NT2/D1 (cell line): ENCODE measurements at regions not wholly inside any gene's neighbourhood (a gene's known extent, or its start where the extent isn't known, plus 50 kb on each side); places are given as distances from the start of the nearest gene placed in this dataset.

Experiments used
- SUZ12 ChIP-seq: IDR thresholded peaks from 2 replicates; pipeline ENCODE4 v1.6.1; 2011; ENCODE audit not compliant: insufficient read length, insufficient read depth; ENCODE audit errors: extremely low read depth
- ZNF274 ChIP-seq: IDR thresholded peaks from 2 replicates; pipeline ENCODE4 v1.6.1; 2011; ENCODE audit warnings: mild to moderate bottlenecking, low read depth, low read length

DNA sequence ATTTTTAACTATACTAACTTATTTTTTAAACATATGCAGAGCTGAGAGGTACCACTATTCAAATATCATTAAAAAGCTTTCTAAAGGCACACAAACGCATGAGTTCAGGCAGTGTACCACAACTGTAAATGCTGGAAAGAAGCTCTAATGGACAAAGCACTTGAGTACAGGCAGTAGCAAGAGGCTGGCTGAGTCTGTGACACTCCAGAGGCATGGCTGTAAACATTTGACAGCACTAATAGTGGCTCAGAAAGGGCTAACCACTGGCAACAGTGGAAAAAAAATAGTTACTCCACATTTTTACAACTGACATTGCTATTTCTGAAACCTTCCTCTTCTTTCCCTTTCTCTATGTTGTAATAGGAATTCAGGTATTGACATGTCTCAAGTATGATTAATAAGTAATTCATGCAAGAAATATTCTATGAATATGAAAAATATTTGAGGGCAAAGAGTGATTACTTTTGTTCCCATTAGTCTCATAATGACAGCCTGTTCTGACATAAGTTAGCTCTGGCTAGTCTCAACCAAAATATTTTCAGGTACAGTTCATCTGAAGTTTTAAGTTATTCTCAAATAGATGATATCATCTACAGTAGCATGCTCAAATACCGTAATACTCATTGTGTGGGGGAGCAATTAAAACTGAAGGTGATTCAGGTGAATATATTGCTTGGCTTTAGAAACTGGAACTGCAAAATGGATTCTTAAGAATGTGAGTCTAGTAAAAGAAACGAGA, 324.0 kb upstream of the POT1 start:
- no peak for TF ChIP-seq SUZ12
- TF ChIP-seq ZNF274 = no peak
